Astrocyte of the spinal cord (primary cell): ENCODE measurements at regions not wholly inside any gene's neighbourhood (a gene's known extent, or its start where the extent isn't known, plus 50 kb on each side); places are given as distances from the start of the nearest gene placed in this dataset.

Source experiments
- DNase-seq: peaks from one replicate; pipeline ENCODE4 v3.0.0; 2011; ENCODE audit warnings: low read depth, low spot score
- H3K4me3 ChIP-seq: 2 replicates; pipeline ENCODE4 v1.5.1; 2011; ENCODE audit warnings: low read depth, mild to moderate bottlenecking, low read length, moderate library complexity
- in situ Hi-C: cut with HindIII; loops from 2 replicates; pipeline ENCODE4 v1.10.0; 2017; ENCODE audit warnings: low sequenced_read_pairs
- TF ChIP-seq, protein P1 (sequence below): IDR thresholded peaks from 2 replicates; pipeline ENCODE4 v1.5.1; 2012; ENCODE audit warnings: low read depth, mild to moderate bottlenecking, low read length, inconsistent platforms

DNA sequence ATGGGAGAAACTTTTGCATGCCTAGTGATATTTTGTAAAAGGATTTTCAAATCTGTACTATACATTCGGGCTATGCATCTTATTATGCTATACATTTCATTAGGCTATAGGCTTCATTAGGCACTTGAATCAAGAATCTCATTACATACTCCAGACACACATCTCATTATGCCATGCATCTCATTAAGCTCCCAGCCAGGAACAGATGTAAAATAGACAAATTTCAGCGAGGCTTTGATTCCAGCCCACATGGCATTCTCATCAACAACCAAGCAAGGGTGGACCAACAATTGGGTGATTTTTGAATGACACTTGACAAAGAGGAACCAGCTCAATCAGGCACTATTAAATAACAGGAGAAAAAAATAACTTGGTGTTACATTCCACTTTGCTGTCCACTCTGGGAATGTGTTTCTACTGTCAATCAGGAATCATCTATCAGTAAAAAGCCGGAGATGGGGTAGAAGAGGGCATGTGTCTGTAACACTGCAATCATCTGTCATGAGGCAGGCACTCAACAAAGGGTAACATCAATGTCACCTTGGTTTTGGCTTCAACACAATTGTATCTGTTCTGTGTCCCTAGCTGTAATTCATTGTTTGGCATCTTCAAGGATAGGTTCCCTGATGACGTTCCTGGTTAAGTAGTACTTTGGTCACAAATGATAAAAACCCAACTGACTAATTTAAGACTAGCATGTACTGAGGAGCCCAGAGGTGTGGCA, 498.6 kb downstream of the EPHA4 start:
- TF ChIP-seq, protein P1, sequence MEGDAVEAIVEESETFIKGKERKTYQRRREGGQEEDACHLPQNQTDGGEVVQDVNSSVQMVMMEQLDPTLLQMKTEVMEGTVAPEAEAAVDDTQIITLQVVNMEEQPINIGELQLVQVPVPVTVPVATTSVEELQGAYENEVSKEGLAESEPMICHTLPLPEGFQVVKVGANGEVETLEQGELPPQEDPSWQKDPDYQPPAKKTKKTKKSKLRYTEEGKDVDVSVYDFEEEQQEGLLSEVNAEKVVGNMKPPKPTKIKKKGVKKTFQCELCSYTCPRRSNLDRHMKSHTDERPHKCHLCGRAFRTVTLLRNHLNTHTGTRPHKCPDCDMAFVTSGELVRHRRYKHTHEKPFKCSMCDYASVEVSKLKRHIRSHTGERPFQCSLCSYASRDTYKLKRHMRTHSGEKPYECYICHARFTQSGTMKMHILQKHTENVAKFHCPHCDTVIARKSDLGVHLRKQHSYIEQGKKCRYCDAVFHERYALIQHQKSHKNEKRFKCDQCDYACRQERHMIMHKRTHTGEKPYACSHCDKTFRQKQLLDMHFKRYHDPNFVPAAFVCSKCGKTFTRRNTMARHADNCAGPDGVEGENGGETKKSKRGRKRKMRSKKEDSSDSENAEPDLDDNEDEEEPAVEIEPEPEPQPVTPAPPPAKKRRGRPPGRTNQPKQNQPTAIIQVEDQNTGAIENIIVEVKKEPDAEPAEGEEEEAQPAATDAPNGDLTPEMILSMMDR, result no peak
- no peak for DNase-seq
- H3K4me3 ChIP-seq, result no peak overlapping the region
- in situ Hi-C loops, result no loop called here

DNA sequence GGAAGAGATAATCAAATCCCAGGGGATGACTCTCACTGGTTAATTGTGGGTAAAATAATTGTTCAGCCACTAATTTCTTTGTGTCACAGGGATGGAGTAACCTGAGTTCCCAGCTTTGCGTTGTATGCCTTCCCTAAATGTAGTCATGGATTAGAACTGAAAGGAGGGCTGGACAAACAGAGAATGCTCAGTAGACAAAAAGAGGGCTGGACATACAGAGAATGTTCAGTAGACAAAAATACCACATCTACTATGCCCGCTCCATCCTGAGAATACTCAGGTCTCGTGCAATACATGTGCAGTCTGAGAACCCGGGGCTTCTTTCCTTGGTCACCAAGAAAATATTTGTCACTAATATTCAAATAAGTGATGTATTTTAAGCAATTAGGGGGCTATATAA, 497.9 kb downstream of the EPHA4 start:
- DNase-seq, result no peak
- H3K4me3 ChIP-seq, result no peak overlapping the region
- TF ChIP-seq, protein P1, result no peak
- in situ Hi-C loops, result no loop called here

DNA sequence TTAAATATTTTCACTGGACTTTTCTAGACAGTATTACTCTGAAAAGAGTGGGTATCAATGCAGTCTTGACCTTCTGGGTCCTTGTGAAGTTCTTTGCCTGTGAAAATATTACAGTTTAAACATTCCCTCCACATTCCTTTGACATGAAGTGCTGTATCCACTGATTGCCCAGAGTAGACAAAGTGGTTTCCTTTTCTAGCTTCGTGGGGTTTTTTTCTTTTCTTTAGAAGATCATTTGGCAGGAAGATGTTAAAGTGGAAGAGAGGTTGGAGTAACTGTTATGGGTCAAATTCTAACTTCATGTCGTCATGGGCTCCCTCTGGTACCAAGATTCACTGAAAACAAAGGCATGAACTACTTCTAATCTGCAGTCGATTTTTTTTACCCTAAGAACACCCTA, 496.9 kb downstream of the EPHA4 start:
- no peak overlapping the region for H3K4me3 ChIP-seq
- in situ Hi-C loops, result no loop called here
- DNase-seq, result peak; percentile 91

DNA sequence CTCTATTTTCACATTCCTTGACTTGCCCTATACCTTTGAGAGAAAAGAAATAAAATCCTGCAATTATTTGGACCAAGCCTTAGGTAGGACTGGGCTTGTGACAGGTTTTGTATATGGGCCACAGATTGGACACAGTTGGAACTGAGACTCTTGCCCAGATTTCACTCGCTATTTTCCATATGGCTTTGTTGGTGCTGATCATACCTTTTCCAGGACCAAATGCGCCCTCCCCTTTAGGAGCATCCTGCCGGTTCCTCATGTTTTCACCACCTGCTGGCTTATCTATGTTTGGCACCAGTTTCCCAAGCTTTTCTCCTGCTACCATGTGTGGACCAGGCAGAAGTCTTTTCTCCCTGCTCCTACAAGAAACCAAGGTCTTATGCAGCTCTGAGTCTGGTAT, 494.9 kb downstream of the EPHA4 start:
- H3K4me3 ChIP-seq, result no peak overlapping the region
- DNase-seq, result no peak
- in situ Hi-C loops, result no loop called here
- TF ChIP-seq, protein P1, result no peak

More for the DNA sequence above, 496.9 kb downstream of the EPHA4 start:
- TF ChIP-seq, protein P1, result no peak

DNA sequence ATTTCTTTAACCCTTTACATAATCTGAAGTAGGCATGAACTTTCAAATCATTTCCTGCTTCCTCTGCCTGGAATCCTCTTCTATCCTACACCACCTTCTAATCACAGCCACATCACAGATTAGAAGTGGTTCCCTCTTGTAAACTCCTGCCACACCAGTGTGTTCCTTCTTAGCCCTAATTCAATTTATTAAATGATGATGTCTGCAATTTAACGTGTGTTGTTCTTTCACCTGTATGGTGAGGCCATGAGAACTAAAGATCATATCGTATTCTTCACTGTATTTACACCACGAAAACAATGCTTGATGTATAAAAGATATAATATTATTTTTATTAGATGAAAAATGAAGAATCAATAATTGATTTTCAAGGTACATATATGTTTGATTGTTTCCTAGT, 494.3 kb downstream of the EPHA4 start:
- TF ChIP-seq, protein P1, result no peak
- in situ Hi-C loops, result no loop called here
- no peak for DNase-seq
- no peak overlapping the region for H3K4me3 ChIP-seq

DNA sequence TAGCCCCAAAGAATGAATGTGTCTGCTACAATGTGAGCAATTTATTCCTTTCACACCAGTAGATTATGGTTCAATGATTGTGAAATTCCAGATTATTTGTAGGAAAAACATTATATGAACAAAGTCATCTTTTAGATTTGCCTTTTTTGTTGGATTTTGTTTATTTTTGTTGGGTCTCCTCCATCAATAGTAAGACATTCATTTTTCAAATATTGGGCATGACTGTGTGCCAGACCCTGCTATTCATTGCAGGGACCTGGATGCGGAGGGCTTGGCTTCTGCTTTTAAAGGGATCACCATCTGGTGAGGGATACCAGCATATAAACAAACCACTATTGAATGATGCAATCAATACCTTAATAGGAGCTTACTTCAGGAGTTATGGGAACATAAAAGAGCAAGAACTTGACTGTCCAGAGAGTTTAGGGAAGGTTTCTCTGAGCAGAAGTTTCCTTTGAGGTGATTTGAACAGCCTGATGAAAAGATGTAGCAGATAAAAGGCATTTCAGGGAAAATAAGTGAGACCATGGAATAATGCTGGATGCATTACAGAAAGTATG, 486.7 kb downstream of the EPHA4 start:
- TF ChIP-seq, protein P1, result no peak
- DNase-seq, result no peak
- in situ Hi-C loops, result no loop called here
- H3K4me3 ChIP-seq, result no peak overlapping the region
